B cell (primary cell): ENCODE measurements at regions not wholly inside any gene's neighbourhood (a gene's known extent, or its start where the extent isn't known, plus 50 kb on each side); places are given as distances from the start of the nearest gene placed in this dataset.

Source experiments
- CTCF ChIP-seq: fragments of 200-600 bp; IDR thresholded peaks from one replicate; pipeline ENCODE4 v1.8.0; 2022; ENCODE audit warnings: antibody characterized with exemption, mild to moderate bottlenecking
- EZH2 ChIP-seq: IDR thresholded peaks from 2 replicates; pipeline ENCODE4 v1.6.1; 2012; ENCODE audit warnings: borderline replicate concordance, low read depth, mild to moderate bottlenecking, moderate library complexity, low read length; ENCODE audit not compliant: insufficient read depth, poor library complexity, severe bottlenecking

- TF ChIP-seq CTCF (no peak), EZH2 (no peak)
These were observed 127.5 kb upstream of the PSMD7 start for GRCh38 chr16:74169066-74169465.
